Activated gamma-delta T cell treated with Interleukin-2 at 50 U/mL for 16 hours (primary cell): ENCODE measurements at regions not wholly inside any gene's neighbourhood (a gene's known extent, or its start where the extent isn't known, plus 50 kb on each side); places are given as distances from the start of the nearest gene placed in this dataset.

Experiments
- DNase-seq: peaks from one replicate; pipeline ENCODE4 v3.0.0-alpha.2; 2020

GRCh38 chr7:45359250-45359649 lies 201.7 kb downstream of the RAMP3 start:
- DNase-seq, result no peak

- DNase-seq, result no peak
Observed at GRCh38 chr7:45359776-45360175, 202.2 kb downstream of the RAMP3 start.

- DNase-seq, result no peak
Observed at GRCh38 chr7:45363669-45364068, 206.1 kb downstream of the RAMP3 start.

- DNase-seq, result no peak
Observed at GRCh38 chr7:45365341-45365740, 207.8 kb downstream of the RAMP3 start.

GRCh38 chr7:45366475-45366874 lies 207.7 kb upstream of the ADCY1 start:
- no peak for DNase-seq

- DNase-seq, result no peak
Observed at GRCh38 chr7:45367026-45367425, 207.1 kb upstream of the ADCY1 start.

GRCh38 chr7:45368129-45368807 lies 205.9 kb upstream of the ADCY1 start:
- DNase-seq, result no peak

- no peak for DNase-seq
Observed at GRCh38 chr7:45384499-45384898, 189.7 kb upstream of the ADCY1 start.

GRCh38 chr7:45387837-45388236 lies 186.3 kb upstream of the ADCY1 start:
- no peak for DNase-seq

- no peak for DNase-seq
Observed at GRCh38 chr7:45389073-45389872, 184.9 kb upstream of the ADCY1 start.

GRCh38 chr7:45390180-45390579 lies 184.0 kb upstream of the ADCY1 start:
- no peak for DNase-seq

- DNase-seq, result no peak
Observed at GRCh38 chr7:45390731-45391130, 183.4 kb upstream of the ADCY1 start.

- DNase-seq, result no peak
Observed at GRCh38 chr7:45391618-45392451, 182.3 kb upstream of the ADCY1 start.

- no peak for DNase-seq
Observed at GRCh38 chr7:45394117-45394708, 180.0 kb upstream of the ADCY1 start.

- DNase-seq, result no peak
Observed at GRCh38 chr7:45399069-45399468, 175.1 kb upstream of the ADCY1 start.

- DNase-seq, result no peak
Observed at GRCh38 chr7:45400680-45401079, 173.5 kb upstream of the ADCY1 start.

- no peak for DNase-seq
Observed at GRCh38 chr7:45401155-45401554, 173.0 kb upstream of the ADCY1 start.

- no peak for DNase-seq
Observed at GRCh38 chr7:45401851-45402250, 172.3 kb upstream of the ADCY1 start.

GRCh38 chr7:45402480-45403218 lies 171.5 kb upstream of the ADCY1 start:
- no peak for DNase-seq

GRCh38 chr7:45404622-45405021 lies 169.5 kb upstream of the ADCY1 start:
- no peak for DNase-seq

GRCh38 chr7:45407730-45408408 lies 166.3 kb upstream of the ADCY1 start:
- DNase-seq, result no peak

GRCh38 chr7:45408409-45408737 lies 165.8 kb upstream of the ADCY1 start:
- DNase-seq, result no peak
